NAMALWA (cell line): ENCODE measurements at regions not wholly inside any gene's neighbourhood (a gene's known extent, or its start where the extent isn't known, plus 50 kb on each side); places are given as distances from the start of the nearest gene placed in this dataset.

ENCODE experiments used
- DNase-seq: peaks from one replicate; pipeline ENCODE4 v3.0.0-alpha.2; 2015; ENCODE audit warnings: low spot score

GRCh38 chr9:8088477-8088876 lies 288.9 kb upstream of the DMAC1 start:
- no peak for DNase-seq

- DNase-seq, result no peak
These were observed 286.4 kb upstream of the DMAC1 start for GRCh38 chr9:8085986-8086385.

- no peak for DNase-seq
These were observed 279.1 kb upstream of the DMAC1 start for GRCh38 chr9:8078641-8079140.

- no peak for DNase-seq
These were observed 275.2 kb upstream of the DMAC1 start for GRCh38 chr9:8074713-8075286.

GRCh38 chr9:8071445-8071798 lies 271.8 kb upstream of the DMAC1 start:
- DNase-seq, result no peak

GRCh38 chr9:8070779-8071444 lies 271.3 kb upstream of the DMAC1 start:
- no peak for DNase-seq

- no peak for DNase-seq
These were observed 262.9 kb upstream of the DMAC1 start for GRCh38 chr9:8062459-8062858.

GRCh38 chr9:8053501-8053900 lies 253.9 kb upstream of the DMAC1 start:
- DNase-seq, result no peak

- no peak for DNase-seq
These were observed 253.4 kb upstream of the DMAC1 start for GRCh38 chr9:8052991-8053390.

- DNase-seq, result no peak
These were observed 238.2 kb upstream of the DMAC1 start for GRCh38 chr9:8037745-8038144.

GRCh38 chr9:8036914-8037524 lies 237.4 kb upstream of the DMAC1 start:
- peak; percentile 13 for DNase-seq

GRCh38 chr9:8033794-8034193 lies 234.2 kb upstream of the DMAC1 start:
- DNase-seq, result no peak

- no peak for DNase-seq
These were observed 230.5 kb upstream of the DMAC1 start for GRCh38 chr9:8030095-8030494.

GRCh38 chr9:8027351-8027750 lies 227.8 kb upstream of the DMAC1 start:
- DNase-seq, result no peak

GRCh38 chr9:8025551-8025950 lies 226.0 kb upstream of the DMAC1 start:
- no peak for DNase-seq

- DNase-seq, result no peak
These were observed 220.6 kb upstream of the DMAC1 start for GRCh38 chr9:8020186-8020585.

- DNase-seq, result no peak
These were observed 220.1 kb upstream of the DMAC1 start for GRCh38 chr9:8019636-8020035.

- no peak for DNase-seq
These were observed 215.6 kb upstream of the DMAC1 start for GRCh38 chr9:8014997-8015682.

- DNase-seq, result no peak
These were observed 213.4 kb upstream of the DMAC1 start for GRCh38 chr9:8012986-8013385.

- no peak for DNase-seq
These were observed 212.4 kb upstream of the DMAC1 start for GRCh38 chr9:8011974-8012373.

GRCh38 chr9:7996558-7996957 lies 197.0 kb upstream of the DMAC1 start:
- DNase-seq, result no peak

GRCh38 chr9:7988644-7989280 lies 189.2 kb upstream of the DMAC1 start:
- no peak for DNase-seq

- DNase-seq, result no peak
These were observed 185.1 kb upstream of the DMAC1 start for GRCh38 chr9:7984692-7985091.
